ENCODE measurements at regions not wholly inside any gene's neighbourhood (a gene's known extent, or its start where the extent isn't known, plus 50 kb on each side); places are given as distances from the start of the nearest gene placed in this dataset.

DNA sequence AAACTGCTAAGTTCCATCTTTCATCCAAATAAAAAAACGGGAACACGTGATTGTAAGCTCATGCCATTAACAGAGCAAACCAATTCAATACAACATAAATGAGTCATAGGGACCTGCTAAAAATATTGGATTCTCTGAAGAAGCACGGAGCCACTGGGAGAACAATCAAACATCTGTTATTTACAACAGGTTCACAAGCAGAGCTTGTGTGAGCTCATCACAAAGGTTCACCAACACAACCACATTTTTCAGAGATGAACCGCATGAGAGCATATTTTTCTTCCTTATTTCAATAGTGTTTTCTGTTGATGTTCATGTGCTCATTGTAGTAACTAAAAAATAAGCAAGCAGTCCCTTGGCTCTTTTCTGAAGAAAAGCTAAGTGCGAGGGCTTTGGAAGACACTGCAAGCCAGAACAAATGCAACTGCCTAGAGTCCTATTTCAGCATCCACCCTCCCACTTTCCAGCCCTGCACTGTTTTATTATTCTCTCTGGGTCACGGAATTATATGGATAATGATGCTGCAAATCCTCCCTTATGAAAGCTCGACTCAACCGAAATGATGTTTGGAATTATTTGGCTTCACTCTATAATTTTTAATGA is 545.8 kb downstream of the LIG4 start:
- TF ChIP-seq, protein P1, sequence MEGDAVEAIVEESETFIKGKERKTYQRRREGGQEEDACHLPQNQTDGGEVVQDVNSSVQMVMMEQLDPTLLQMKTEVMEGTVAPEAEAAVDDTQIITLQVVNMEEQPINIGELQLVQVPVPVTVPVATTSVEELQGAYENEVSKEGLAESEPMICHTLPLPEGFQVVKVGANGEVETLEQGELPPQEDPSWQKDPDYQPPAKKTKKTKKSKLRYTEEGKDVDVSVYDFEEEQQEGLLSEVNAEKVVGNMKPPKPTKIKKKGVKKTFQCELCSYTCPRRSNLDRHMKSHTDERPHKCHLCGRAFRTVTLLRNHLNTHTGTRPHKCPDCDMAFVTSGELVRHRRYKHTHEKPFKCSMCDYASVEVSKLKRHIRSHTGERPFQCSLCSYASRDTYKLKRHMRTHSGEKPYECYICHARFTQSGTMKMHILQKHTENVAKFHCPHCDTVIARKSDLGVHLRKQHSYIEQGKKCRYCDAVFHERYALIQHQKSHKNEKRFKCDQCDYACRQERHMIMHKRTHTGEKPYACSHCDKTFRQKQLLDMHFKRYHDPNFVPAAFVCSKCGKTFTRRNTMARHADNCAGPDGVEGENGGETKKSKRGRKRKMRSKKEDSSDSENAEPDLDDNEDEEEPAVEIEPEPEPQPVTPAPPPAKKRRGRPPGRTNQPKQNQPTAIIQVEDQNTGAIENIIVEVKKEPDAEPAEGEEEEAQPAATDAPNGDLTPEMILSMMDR (conservative IDR thresholded peaks at IDR 0.05; ENCODE audit: low read depth, low read length) = no peak
- no peak overlapping the region for H3K4me3 ChIP-seq (ENCODE audit: low read depth, low read length)
- no peak for DNase-seq (ENCODE audit: low read depth)

DNA sequence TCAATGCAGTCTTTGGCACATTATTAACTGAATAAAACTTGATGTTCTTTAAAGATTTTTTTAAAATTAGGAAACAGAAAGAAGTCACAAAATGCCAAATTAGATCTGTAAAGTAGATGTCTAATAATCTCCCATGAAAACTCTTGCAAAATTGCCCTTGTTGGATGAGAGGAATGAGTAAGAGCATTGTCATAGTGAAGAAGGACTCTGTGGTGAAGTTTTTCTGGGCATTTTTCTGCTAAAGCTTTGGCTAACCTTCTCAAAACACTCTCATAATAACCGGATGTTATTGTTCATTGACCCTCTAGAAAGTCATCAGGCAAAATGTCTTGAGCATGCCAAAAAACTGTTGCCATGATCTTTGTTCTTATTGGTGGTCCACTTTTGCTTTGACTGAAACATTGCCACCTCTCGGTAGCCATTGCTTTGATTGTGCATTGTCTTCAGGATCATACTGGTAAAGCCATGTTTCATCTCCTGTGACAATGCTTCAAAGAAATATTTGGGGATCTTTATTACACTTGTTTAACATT is 549.3 kb downstream of the LIG4 start:
- no peak for DNase-seq (ENCODE audit: low read depth)
- no peak overlapping the region for H3K4me3 ChIP-seq (ENCODE audit: low read depth, low read length)
- TF ChIP-seq, protein P1 (conservative IDR thresholded peaks at IDR 0.05; ENCODE audit: low read depth, low read length) = no peak

DNA sequence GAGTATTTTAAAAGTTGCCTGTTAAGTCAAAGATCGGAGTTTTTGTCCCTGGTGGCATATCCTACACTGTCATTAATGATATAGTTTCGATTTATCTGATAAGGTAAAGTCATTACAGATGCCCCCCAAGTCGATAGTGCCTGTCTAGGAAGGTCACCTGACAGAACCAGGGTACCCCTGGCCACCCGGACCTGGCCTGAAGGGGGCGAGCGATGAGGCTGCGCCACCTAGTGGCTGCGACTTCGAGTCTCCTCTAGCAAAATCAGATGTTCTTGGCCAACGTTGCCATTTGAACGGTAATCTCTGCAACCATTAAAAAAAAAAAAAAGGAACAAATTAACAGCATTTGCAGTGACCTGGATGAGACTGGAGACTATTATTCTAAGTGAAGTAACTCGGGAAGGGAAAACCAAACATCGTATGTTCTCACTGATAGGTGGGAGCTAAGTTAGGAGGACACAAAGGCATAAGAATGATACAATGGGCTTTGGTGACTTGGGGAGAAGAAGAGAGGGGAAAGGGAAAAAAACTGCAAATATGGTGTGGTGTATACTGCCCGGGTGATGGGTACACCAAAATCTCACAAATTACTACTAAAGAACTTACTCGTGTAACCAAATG is 565.1 kb downstream of the LIG4 start:
- H3K4me3 ChIP-seq (ENCODE audit: low read depth, low read length) = no peak overlapping the region
- DNase-seq (ENCODE audit: low read depth) = no peak
- TF ChIP-seq, protein P1 (conservative IDR thresholded peaks at IDR 0.05; ENCODE audit: low read depth, low read length) = peak; percentile 96

DNA sequence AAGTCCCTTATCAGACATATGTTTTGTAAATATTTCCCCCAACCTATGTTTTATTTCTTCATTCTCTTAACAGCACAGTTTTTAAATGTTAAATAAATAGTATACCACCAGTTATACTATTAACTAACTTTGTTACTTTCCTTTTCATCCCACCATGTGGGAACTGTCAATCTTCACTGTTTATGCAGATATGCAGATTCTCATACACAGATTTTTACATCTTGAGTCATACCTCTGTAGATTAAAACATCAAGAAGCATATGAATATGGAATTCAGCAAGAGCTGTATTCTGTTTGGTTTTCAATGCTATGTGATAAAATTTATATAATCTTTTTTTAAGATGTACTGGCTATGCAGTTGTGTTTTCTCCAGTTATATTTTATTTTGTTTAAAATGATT is 566.3 kb downstream of the LIG4 start:
- TF ChIP-seq, protein P1 (conservative IDR thresholded peaks at IDR 0.05; ENCODE audit: low read depth, low read length) = no peak
- DNase-seq (ENCODE audit: low read depth) = no peak
- no peak overlapping the region for H3K4me3 ChIP-seq (ENCODE audit: low read depth, low read length)

DNA sequence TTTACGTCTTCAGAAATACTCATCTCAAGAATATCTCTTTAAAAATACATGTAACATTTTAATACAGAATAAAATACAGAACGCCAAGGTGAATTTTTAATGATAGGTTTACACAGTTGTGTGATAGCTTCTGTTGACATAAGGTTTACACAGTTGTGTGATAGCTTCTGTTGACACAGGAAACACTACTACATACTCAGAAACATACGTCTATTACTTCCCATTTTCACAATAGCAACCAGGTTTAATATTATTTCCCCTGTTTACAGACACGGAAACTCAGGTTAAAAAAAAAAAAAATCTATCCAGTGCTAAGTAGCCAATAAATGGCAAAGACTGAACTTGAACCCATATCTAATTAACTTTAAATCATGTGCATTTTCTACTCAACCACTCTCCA is 571.2 kb downstream of the LIG4 start:
- DNase-seq (ENCODE audit: low read depth) = no peak
- no peak overlapping the region for H3K4me3 ChIP-seq (ENCODE audit: low read depth, low read length)
- TF ChIP-seq, protein P1 (conservative IDR thresholded peaks at IDR 0.05; ENCODE audit: low read depth, low read length) = no peak

DNA sequence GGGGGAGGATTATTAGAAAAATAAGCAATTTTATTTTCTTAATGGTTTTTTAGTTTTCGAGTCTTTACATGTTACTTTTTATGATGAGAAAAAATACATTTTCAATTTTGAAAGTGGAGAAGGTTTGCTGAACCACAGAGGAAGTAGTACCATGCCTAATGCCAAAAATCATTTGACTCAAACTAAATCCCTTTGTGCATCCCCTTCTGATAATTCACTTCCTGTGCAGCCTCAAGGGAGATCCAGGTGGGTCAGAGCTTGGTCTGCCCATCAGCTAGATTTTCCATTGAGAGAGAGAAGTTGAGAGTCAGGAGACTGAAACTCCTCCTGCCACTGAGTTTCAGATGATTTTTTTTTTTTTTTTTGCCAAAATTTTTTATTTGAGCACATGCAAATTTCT is 571.7 kb downstream of the LIG4 start:
- TF ChIP-seq, protein P1 (conservative IDR thresholded peaks at IDR 0.05; ENCODE audit: low read depth, low read length) = no peak
- no peak overlapping the region for H3K4me3 ChIP-seq (ENCODE audit: low read depth, low read length)
- no peak for DNase-seq (ENCODE audit: low read depth)

DNA sequence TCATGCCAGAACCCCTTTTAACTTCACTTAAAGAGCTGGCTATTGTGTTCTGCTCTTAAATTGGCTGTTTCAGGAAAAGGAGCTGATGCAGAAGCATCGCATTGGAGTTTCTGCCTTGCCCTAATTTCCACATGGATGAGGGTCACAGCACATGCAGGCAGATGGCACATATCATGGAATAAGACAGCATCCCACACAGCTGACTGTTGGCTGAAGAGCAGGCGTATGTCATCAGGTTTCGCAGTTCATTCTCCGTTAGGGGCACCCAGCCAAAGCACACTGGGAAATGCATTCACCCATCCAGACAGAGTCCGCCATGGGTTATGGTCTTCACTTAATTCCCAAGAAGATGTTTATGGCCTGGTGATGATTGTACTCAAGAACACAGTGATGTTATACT is 572.5 kb downstream of the LIG4 start:
- TF ChIP-seq, protein P1 (conservative IDR thresholded peaks at IDR 0.05; ENCODE audit: low read depth, low read length) = no peak
- H3K4me3 ChIP-seq (ENCODE audit: low read depth, low read length) = no peak overlapping the region
- DNase-seq (ENCODE audit: low read depth) = no peak
